ENCODE measurements at regions not wholly inside any gene's neighbourhood (a gene's known extent, or its start where the extent isn't known, plus 50 kb on each side); places are given as distances from the start of the nearest gene placed in this dataset.

- no peak for DNase-seq (ENCODE audit: low read depth in 4 of 4, low spot score in 3 of 4)
Measured at GRCh38 chr5:97907646-97908400, 724.8 kb upstream of the RIOK2 start.

- DNase-seq (ENCODE audit: low read depth in 4 of 4, low spot score in 3 of 4) = no peak
Measured at GRCh38 chr5:97909541-97909940, 726.5 kb upstream of the RIOK2 start.

GRCh38 chr5:97914483-97914882 is 731.4 kb upstream of the RIOK2 start:
- no peak for DNase-seq (ENCODE audit: low read depth in 4 of 4, low spot score in 3 of 4)

- DNase-seq (ENCODE audit: low read depth in 4 of 4, low spot score in 3 of 4) = no peak
Measured at GRCh38 chr5:97915106-97915505, 732.1 kb upstream of the RIOK2 start.

- DNase-seq (ENCODE audit: low read depth in 4 of 4, low spot score in 3 of 4) = no peak
Measured at GRCh38 chr5:97918057-97918456, 735.0 kb upstream of the RIOK2 start.

GRCh38 chr5:97918620-97919019 is 735.6 kb upstream of the RIOK2 start:
- DNase-seq (ENCODE audit: low read depth in 4 of 4, low spot score in 3 of 4) = no peak

GRCh38 chr5:97919719-97920118 is 736.7 kb upstream of the RIOK2 start:
- no peak for DNase-seq (ENCODE audit: low read depth in 4 of 4, low spot score in 3 of 4)

- DNase-seq (ENCODE audit: low read depth in 4 of 4, low spot score in 3 of 4) = no peak
Measured at GRCh38 chr5:97922776-97923175, 739.7 kb upstream of the RIOK2 start.

GRCh38 chr5:97923496-97923895 is 740.4 kb upstream of the RIOK2 start:
- no peak for DNase-seq (ENCODE audit: low read depth in 4 of 4, low spot score in 3 of 4)

- no peak for DNase-seq (ENCODE audit: low read depth in 4 of 4, low spot score in 3 of 4)
Measured at GRCh38 chr5:97923997-97924396, 741.0 kb upstream of the RIOK2 start.

- no peak for DNase-seq (ENCODE audit: low read depth in 4 of 4, low spot score in 3 of 4)
Measured at GRCh38 chr5:97929383-97929782, 746.3 kb upstream of the RIOK2 start.

GRCh38 chr5:97931829-97932228 is 748.8 kb upstream of the RIOK2 start:
- DNase-seq (ENCODE audit: low read depth in 4 of 4, low spot score in 3 of 4) = no peak

- no peak for DNase-seq (ENCODE audit: low read depth in 4 of 4, low spot score in 3 of 4)
Measured at GRCh38 chr5:97936231-97936630, 753.2 kb upstream of the RIOK2 start.

- no peak for DNase-seq (ENCODE audit: low read depth in 4 of 4, low spot score in 3 of 4)
Measured at GRCh38 chr5:97937846-97938245, 754.8 kb upstream of the RIOK2 start.

- no peak for DNase-seq (ENCODE audit: low read depth in 4 of 4, low spot score in 3 of 4)
Measured at GRCh38 chr5:97943036-97943435, 760.0 kb upstream of the RIOK2 start.

- DNase-seq (ENCODE audit: low read depth in 4 of 4, low spot score in 3 of 4) = no peak
Measured at GRCh38 chr5:97951139-97951538, 768.1 kb upstream of the RIOK2 start.

GRCh38 chr5:97955450-97955849 is 772.4 kb upstream of the RIOK2 start:
- no peak for DNase-seq (ENCODE audit: low read depth in 4 of 4, low spot score in 3 of 4)

- DNase-seq (ENCODE audit: low read depth in 4 of 4, low spot score in 3 of 4) = no peak
Measured at GRCh38 chr5:97967292-97967691, 784.2 kb upstream of the RIOK2 start.

GRCh38 chr5:97968346-97968745 is 785.3 kb upstream of the RIOK2 start:
- no peak for DNase-seq (ENCODE audit: low read depth in 4 of 4, low spot score in 3 of 4)

GRCh38 chr5:97979740-97980139 is 793.7 kb upstream of the RGMB start:
- no peak for DNase-seq (ENCODE audit: low read depth in 4 of 4, low spot score in 3 of 4)

- DNase-seq (ENCODE audit: low read depth in 4 of 4, low spot score in 3 of 4) = no peak
Measured at GRCh38 chr5:97980291-97980690, 793.2 kb upstream of the RGMB start.

GRCh38 chr5:97986069-97986468 is 787.4 kb upstream of the RGMB start:
- DNase-seq (ENCODE audit: low read depth in 4 of 4, low spot score in 3 of 4) = no peak

GRCh38 chr5:97991236-97991635 is 782.2 kb upstream of the RGMB start:
- no peak for DNase-seq (ENCODE audit: low read depth in 4 of 4, low spot score in 3 of 4)

All from right renal pelvis (tissue), 4 donors.